GM21447 (cell line): ENCODE measurements at regions not wholly inside any gene's neighbourhood (a gene's known extent, or its start where the extent isn't known, plus 50 kb on each side); places are given as distances from the start of the nearest gene placed in this dataset.

Experiments used
- ATAC-seq: cut with Tn5 transposase; IDR thresholded peaks from one replicate; pipeline ENCODE4 v1.9.1; 2021; ENCODE audit not compliant: unreplicated experiment

GRCh38 chr3:104582092-104582491 lies 784.6 kb upstream of the ALCAM start:
- no peak for ATAC-seq

- ATAC-seq, result no peak
Measured at GRCh38 chr3:104584682-104585081, 782.0 kb upstream of the ALCAM start.

GRCh38 chr3:104586344-104586743 lies 780.4 kb upstream of the ALCAM start:
- no peak for ATAC-seq

GRCh38 chr3:104588442-104588841 lies 778.3 kb upstream of the ALCAM start:
- ATAC-seq, result no peak

- ATAC-seq, result no peak
Measured at GRCh38 chr3:104591776-104592175, 774.9 kb upstream of the ALCAM start.

- no peak for ATAC-seq
Measured at GRCh38 chr3:104594491-104594890, 772.2 kb upstream of the ALCAM start.

- ATAC-seq, result no peak
Measured at GRCh38 chr3:104596054-104596453, 770.7 kb upstream of the ALCAM start.

GRCh38 chr3:104596551-104596950 lies 770.2 kb upstream of the ALCAM start:
- ATAC-seq, result no peak

GRCh38 chr3:104598848-104599511 lies 767.7 kb upstream of the ALCAM start:
- no peak for ATAC-seq

GRCh38 chr3:104604326-104605010 lies 762.2 kb upstream of the ALCAM start:
- no peak for ATAC-seq

GRCh38 chr3:104606812-104607211 lies 759.9 kb upstream of the ALCAM start:
- no peak for ATAC-seq

GRCh38 chr3:104610730-104611652 lies 755.7 kb upstream of the ALCAM start:
- ATAC-seq, result no peak

- ATAC-seq, result no peak
Measured at GRCh38 chr3:104612218-104612617, 754.5 kb upstream of the ALCAM start.

GRCh38 chr3:104614564-104614963 lies 752.1 kb upstream of the ALCAM start:
- no peak for ATAC-seq

- ATAC-seq, result peak; percentile 60
Measured at GRCh38 chr3:104628185-104628789, 738.4 kb upstream of the ALCAM start.

GRCh38 chr3:104629038-104629437 lies 737.7 kb upstream of the ALCAM start:
- ATAC-seq, result no peak

- ATAC-seq, result no peak
Measured at GRCh38 chr3:104631254-104631653, 735.5 kb upstream of the ALCAM start.

- no peak for ATAC-seq
Measured at GRCh38 chr3:104632521-104632920, 734.2 kb upstream of the ALCAM start.

- ATAC-seq, result no peak
Measured at GRCh38 chr3:104632947-104633346, 733.8 kb upstream of the ALCAM start.

- ATAC-seq, result no peak
Measured at GRCh38 chr3:104635872-104636580, 730.7 kb upstream of the ALCAM start.

GRCh38 chr3:104642827-104643226 lies 723.9 kb upstream of the ALCAM start:
- ATAC-seq, result no peak
